K562 (cell line): ENCODE measurements at regions not wholly inside any gene's neighbourhood (a gene's known extent, or its start where the extent isn't known, plus 50 kb on each side); places are given as distances from the start of the nearest gene placed in this dataset.

Experiments used
- ATAC-seq: fragments of 200-7000 bp; cut with Tn5 transposase; 3 replicates; pipeline ENCODE4 v1.9.1; 2020; ENCODE audit warnings: moderate library complexity
- BruUV-seq: library from RNA; stranded (reverse); fragments of 400-500 nt; replicated peaks from 2 replicates; lab custom pipeline; 2021; lab: Mats Ljungman, UMichigan
- CTCF ChIA-PET: fragments of 300-600 bp; formaldehyde crosslinking; extraction: SDS; loops from one replicate; lab custom pipeline; 2021; ENCODE audit warnings: low intra/inter-chr PET ratio; lab: Yijun Ruan, JAX
- POLR2A ChIA-PET: fragments of 300-600, 350-650 bp; sonication (Branson Sonifier 250); formaldehyde crosslinking; extraction: SDS; loops from one replicate; lab custom pipeline; 2021; ENCODE audit warnings: antibody characterized with exemption, inconsistent platforms; lab: Yijun Ruan, JAX
- DNase-seq, 4 experiments: peaks; one replicate each; pipeline versions ENCODE4 v3.0.0 to v3.0.0-alpha.2; 2011 to 2018; ENCODE audit warnings: low spot score in 3 of 4, mixed read lengths in 3 of 4; ENCODE audit errors: extremely low read depth in 1 of 4
- FAIRE-seq: peaks from 2 replicates; lab custom pipeline; 2011; peaks lifted over from hg19 to GRCh38; lab: Jason Lieb, UNC
- H2AFZ ChIP-seq: 2 replicates; pipeline ENCODE4 v1.6.0; 2011; ENCODE audit warnings: low read depth, low read length, control low read depth, inconsistent platforms
- H3K27ac ChIP-seq: fragments of 200-600 bp; 3 replicates; pipeline ENCODE4 v1.8.0; 2011; ENCODE audit warnings: low read depth, mild to moderate bottlenecking, control low read depth, inconsistent platforms, low read length, moderate library complexity, mixed read lengths; ENCODE audit errors: extremely low read depth
- H3K27me3 ChIP-seq, 2 experiments: fragments of 300-600 bp in 1 of 2; 2 replicates in 1 of 2; 3 replicates in 1 of 2; pipeline versions ENCODE4 v1.6.0 to v1.8.0; 2011; ENCODE audit warnings: inconsistent platforms in 2 of 2, low read length in 2 of 2, mild to moderate bottlenecking in 1 of 2, mixed read lengths in 1 of 2, moderate library complexity in 1 of 2; ENCODE audit not compliant: control insufficient read depth in 2 of 2, insufficient read depth in 2 of 2
- H3K36me3 ChIP-seq: fragments of 300-600 bp; 3 replicates; pipeline ENCODE4 v1.8.0; 2011; ENCODE audit warnings: mild to moderate bottlenecking, low read length, inconsistent platforms; ENCODE audit not compliant: control insufficient read depth, insufficient read depth
- H3K4me1 ChIP-seq, 2 experiments: fragments of 200-600 bp in 1 of 2; replicated peaks in 1 of 2; 2 replicates in 1 of 2; 3 replicates in 1 of 2; pipeline versions ENCODE4 v1.5.1 to v1.8.0; 2011; ENCODE audit warnings: inconsistent platforms in 2 of 2, low read length in 2 of 2, mild to moderate bottlenecking in 1 of 2, mixed read lengths in 1 of 2, moderate library complexity in 1 of 2; ENCODE audit not compliant: control insufficient read depth in 2 of 2, insufficient read depth in 2 of 2
- H3K4me2 ChIP-seq: 2 replicates; pipeline ENCODE4 v1.6.1; 2011; ENCODE audit warnings: low read length, control low read depth, inconsistent platforms, mixed read lengths; ENCODE audit not compliant: insufficient read depth
- H3K4me3 ChIP-seq: fragments of 200-600 bp; sonication (generic), shearing (Covaris generic); 2 replicates; pipeline ENCODE4 v1.5.1; 2016; ENCODE audit warnings: control low read depth, inconsistent platforms
- H3K79me2 ChIP-seq: fragments of 200-600 bp; 3 replicates; pipeline ENCODE4 v1.8.0; 2011; ENCODE audit warnings: low read length, inconsistent platforms; ENCODE audit not compliant: control insufficient read depth, insufficient read depth
- H3K9ac ChIP-seq, 2 experiments: 2 replicates each; pipeline versions ENCODE4 v1.6.0 to v1.6.1; 2011; ENCODE audit warnings: low read depth in 2 of 2, low read length in 2 of 2, control low read depth in 1 of 2, inconsistent platforms in 1 of 2, mild to moderate bottlenecking in 1 of 2, mixed read lengths in 1 of 2; ENCODE audit not compliant: insufficient read depth in 1 of 2
- H3K9me1 ChIP-seq: one replicate; pipeline ENCODE4 v1.6.0; 2011; ENCODE audit warnings: inconsistent platforms, mild to moderate bottlenecking, low read length, moderate library complexity; ENCODE audit not compliant: control insufficient read depth, insufficient read depth
- H3K9me3 ChIP-seq: replicated peaks from 2 replicates; pipeline ENCODE4 v1.5.1; 2011; ENCODE audit warnings: low read depth, low read length, inconsistent platforms; ENCODE audit not compliant: control insufficient read depth, insufficient read depth
- H4K20me1 ChIP-seq: replicated peaks from 2 replicates; pipeline ENCODE4 v1.6.1; 2011; ENCODE audit warnings: low read length, inconsistent platforms, mixed read lengths; ENCODE audit not compliant: control insufficient read depth, insufficient read depth
- AFF1 ChIP-seq, 2 experiments: fragments of 450-650 bp; IDR thresholded peaks; 2 replicates each; pipeline ENCODE4 v1.6.1; 2018; ENCODE audit warnings: mild to moderate bottlenecking in 2 of 2, low read depth in 1 of 2; ENCODE audit not compliant: partially characterized antibody in 2 of 2
- BRCA1 ChIP-seq, 2 experiments: fragments of 450-650 bp in 1 of 2; sonication (generic) in 1 of 2; formaldehyde crosslinking in 1 of 2; IDR thresholded peaks; 2 replicates each; pipeline versions ENCODE4 v1.5.0 to v1.6.1; 2017 to 2020; ENCODE audit warnings: mild to moderate bottlenecking in 1 of 2, missing genetic modification reagents in 1 of 2
- CEBPG ChIP-seq, 3 experiments: fragments of 200-800 bp in 1 of 3; sonication (Bioruptor generic) in 1 of 3; sonication (generic) in 1 of 3; formaldehyde crosslinking in 1 of 3; IDR thresholded peaks in 2 of 3; conservative IDR thresholded peaks in 1 of 3; 2 replicates each; pipeline versions ENCODE4 v1.6.1 to v1.8.0; 2016 to 2022; ENCODE audit warnings: missing compliant biosample characterization in 2 of 3, missing genetic modification characterization in 2 of 3, mild to moderate bottlenecking in 1 of 3, missing genetic modification reagents in 1 of 3
- DMBX1 ChIP-seq: fragments of 250-450 bp; sonication (Bioruptor Pico); IDR thresholded peaks from 2 replicates; pipeline ENCODE4 v1.8.0; 2022; ENCODE audit warnings: inconsistent platforms, mild to moderate bottlenecking, moderate library complexity, borderline replicate concordance
- FOSL1 ChIP-seq: fragments of 200-800 bp; sonication (Bioruptor generic); conservative IDR thresholded peaks from 2 replicates; pipeline ENCODE4 v1.6.1; 2016; ENCODE audit warnings: missing genetic modification characterization, missing compliant biosample characterization
- ID3 ChIP-seq, 2 experiments: fragments of 250-450 bp in 1 of 2; fragments of 450-650 bp in 1 of 2; sonication (Bioruptor Pico) in 1 of 2; IDR thresholded peaks; 2 replicates each; pipeline versions ENCODE4 v1.6.1 to v1.8.0; 2016 to 2021; ENCODE audit warnings: mild to moderate bottlenecking in 2 of 2, moderate library complexity in 2 of 2, missing compliant biosample characterization in 1 of 2, missing genetic modification characterization in 1 of 2
- NCOA6 ChIP-seq: fragments of 450-650 bp; IDR thresholded peaks from 2 replicates; pipeline ENCODE4 v1.6.1; 2017; ENCODE audit warnings: mild to moderate bottlenecking
- NFRKB ChIP-seq: fragments of 450-650 bp; IDR thresholded peaks from 2 replicates; pipeline ENCODE4 v1.6.1; 2016; ENCODE audit warnings: low read depth
- RNF219 ChIP-seq: fragments of 250-450 bp; sonication (Bioruptor Pico); IDR thresholded peaks from 2 replicates; pipeline ENCODE4 v1.5.0; 2022; ENCODE audit warnings: mild to moderate bottlenecking
- SAFB ChIP-seq: fragments of 200-400 bp; formaldehyde crosslinking; IDR thresholded peaks from 2 replicates; pipeline ENCODE4 v1.6.1; 2017; ENCODE audit warnings: low read depth, low read length, borderline replicate concordance
- STAG1 ChIP-seq: sonication (generic); formaldehyde crosslinking; IDR thresholded peaks from 2 replicates; pipeline ENCODE4 v1.5.0; 2020; ENCODE audit warnings: missing genetic modification reagents, borderline replicate concordance
- ZBED1 ChIP-seq: IDR thresholded peaks from 2 replicates; pipeline ENCODE4 v1.6.1; 2014
- ZFP36 ChIP-seq: fragments of 150-350 bp; IDR thresholded peaks from 2 replicates; pipeline ENCODE4 v1.6.1; 2018; ENCODE audit warnings: low read length, low read depth; ENCODE audit not compliant: partially characterized antibody
- ZKSCAN8 ChIP-seq: fragments of 200-800 bp; sonication (Bioruptor generic); IDR thresholded peaks from 2 replicates; pipeline ENCODE4 v1.6.1; 2016; ENCODE audit warnings: missing genetic modification characterization, missing compliant biosample characterization
- ZNF253 ChIP-seq: fragments of 250-450 bp; sonication (Bioruptor Pico); conservative IDR thresholded peaks from 2 replicates; pipeline ENCODE4 v1.6.1; 2021; ENCODE audit warnings: mild to moderate bottlenecking
- WGBS: fragments of 100-300 bp; shearing (Covaris generic); methylation state at CpG from one replicate; pipeline ENCODE4 v1.1.6; 2016; ENCODE audit warnings: low coverage, mixed read lengths; ENCODE audit not compliant: insufficient coverage; ENCODE audit errors: missing lambda C conversion rate; 5-methylcytosine and 5-hydroxymethylcytosine counted together
- in situ Hi-C: fragments of 300-500 bp; cut with MboI; formaldehyde crosslinking; loops from 4 replicates; pipeline ENCODE4 v1.15.0; 2018; ENCODE audit warnings: inconsistent platforms, mixed read lengths
- intact Hi-C: fragments of 100-400 bp; cut with micrococcal nuclease; formaldehyde crosslinking; loops from 2 replicates; pipeline ENCODE4 v1.14.2; 2022

- Histone ChIP-seq H3K9me3 (no peaks in the 10 kb centered on the region), H3K9me1 (no peaks in the 10 kb centered on the region), H3K27me3 (no peaks in the 10 kb centered on the region; a peak in 1 of 5 replicates), H3K27ac (no peak overlapping the region), H2AFZ (no peak overlapping the region), H3K4me2 (no peak overlapping the region), H3K79me2 (no peaks in the 10 kb centered on the region), H3K9ac (no peak overlapping the region), H3K4me1 (no peaks in the 10 kb centered on the region), H3K36me3 (no peaks in the 10 kb centered on the region), H3K4me3 (no peak overlapping the region), H4K20me1 (no peaks in the 10 kb centered on the region)
- no TSS peak for BruUV-seq
- WGBS: 0% methylated on average over 3 of the region's 3 CpGs
- in situ Hi-C loops (no loop called here), intact Hi-C loops (no loop called here)
- CTCF ChIA-PET: no interaction called here
- FAIRE-seq: no peak
- TF ChIP-seq RNF219: no peak
- TF ChIP-seq FOSL1 (tag): no peak
- no peak for TF ChIP-seq BRCA1 (IDR thresholded peaks at IDR 0.05)
- TF ChIP-seq BRCA1 (CRISPR knock-in tag; IDR thresholded peaks at IDR 0.05): no peak
- no peak for TF ChIP-seq STAG1 (CRISPR knock-in tag)
- TF ChIP-seq AFF1 (IDR thresholded peaks at IDR 0.05; ENCODE audit: low read depth in 1 of 2, partially characterized antibody in 2 of 2): no peak
- TF ChIP-seq SAFB: no peak
- no peak for TF ChIP-seq ZBED1
- TF ChIP-seq NCOA6: no peak
- TF ChIP-seq ZFP36: no peak
- no peak for TF ChIP-seq DMBX1 (CRISPR knock-in tag)
- TF ChIP-seq ZNF253 (CRISPR knock-in tag): no peak
- TF ChIP-seq ZKSCAN8 (CRISPR knock-in tag): no peak
- TF ChIP-seq CEBPG (CRISPR knock-in tag; IDR thresholded peaks at IDR 0.05): no peak
- no peak for TF ChIP-seq CEBPG (tag; conservative IDR thresholded peaks at IDR 0.05 in 1 of 2, IDR thresholded peaks at IDR 0.05 in 1 of 2)
- no peak for TF ChIP-seq ID3 (CRISPR knock-in tag; IDR thresholded peaks at IDR 0.05)
- no peak for TF ChIP-seq ID3 (tag; IDR thresholded peaks at IDR 0.05)
- no peak for TF ChIP-seq NFRKB
- no peak for ATAC-seq
- POLR2A ChIA-PET: no interaction called here
- DNase-seq: no peak
Observed at GRCh38 chr18:73945130-73945792, 202.4 kb downstream of the FBXO15 start.
